Astrocyte (in vitro differentiated cells and primary cell): ENCODE measurements at regions not wholly inside any gene's neighbourhood (a gene's known extent, or its start where the extent isn't known, plus 50 kb on each side); places are given as distances from the start of the nearest gene placed in this dataset.

Experiments used
- CTCF ChIP-seq: IDR thresholded peaks from 2 replicates; pipeline ENCODE4 v1.5.1; 2011; ENCODE audit warnings: low read depth, mild to moderate bottlenecking, inconsistent platforms, low read length, moderate library complexity; ENCODE audit not compliant: insufficient read depth
- EZH2 ChIP-seq: IDR thresholded peaks from 2 replicates; pipeline ENCODE4 v1.6.1; 2012; ENCODE audit warnings: mild to moderate bottlenecking, low read length, inconsistent platforms; ENCODE audit not compliant: insufficient read depth

GRCh38 chr9:80994892-80995291, 694.5 kb downstream of the TLE1 start:
- TF ChIP-seq CTCF (no peak), EZH2 (no peak)
